Neural cell (in vitro differentiated cells): ENCODE measurements at regions not wholly inside any gene's neighbourhood (a gene's known extent, or its start where the extent isn't known, plus 50 kb on each side); places are given as distances from the start of the nearest gene placed in this dataset.

Experiments
- MXI1 ChIP-seq: fragments of 450-650 bp; conservative IDR thresholded peaks from 2 replicates; pipeline ENCODE4 v1.6.1; 2014; ENCODE audit warnings: antibody characterized with exemption, mild to moderate bottlenecking; ENCODE audit not compliant: poor library complexity, severe bottlenecking
- POLR2AphosphoS5 ChIP-seq: IDR thresholded peaks from 2 replicates; pipeline ENCODE4 v1.6.1; 2012
- RAD21 ChIP-seq: fragments of 450-650 bp; conservative IDR thresholded peaks from 2 replicates; pipeline ENCODE4 v1.6.1; 2014; ENCODE audit warnings: antibody characterized with exemption, mild to moderate bottlenecking, moderate library complexity
- TF ChIP-seq, protein P1 (sequence below): fragments of 450-650 bp; IDR thresholded peaks from 2 replicates; pipeline ENCODE4 v1.5.1; 2014; ENCODE audit warnings: antibody characterized with exemption, mild to moderate bottlenecking, moderate library complexity; ENCODE audit not compliant: poor library complexity, severe bottlenecking

DNA sequence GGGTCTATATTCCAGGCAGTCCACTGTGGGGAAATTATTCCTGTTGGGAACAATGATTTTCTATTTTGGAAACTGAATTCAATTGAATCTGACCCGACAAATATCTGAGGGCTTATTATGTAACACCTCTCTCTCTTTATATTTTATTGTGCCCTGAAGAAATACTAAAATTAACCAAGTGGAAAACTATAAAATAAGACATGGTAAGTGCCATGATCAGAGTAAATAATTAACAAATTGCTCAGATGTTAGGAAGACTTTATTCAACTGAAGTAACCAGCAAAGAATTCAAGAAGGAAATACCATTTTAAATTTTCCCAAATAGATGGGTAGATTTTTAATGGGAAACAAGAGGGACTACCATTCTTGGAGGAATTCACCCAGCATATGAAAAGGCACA is 632.9 kb downstream of the MAFB start:
- no peak for TF ChIP-seq POLR2AphosphoS5
- TF ChIP-seq, protein P1, sequence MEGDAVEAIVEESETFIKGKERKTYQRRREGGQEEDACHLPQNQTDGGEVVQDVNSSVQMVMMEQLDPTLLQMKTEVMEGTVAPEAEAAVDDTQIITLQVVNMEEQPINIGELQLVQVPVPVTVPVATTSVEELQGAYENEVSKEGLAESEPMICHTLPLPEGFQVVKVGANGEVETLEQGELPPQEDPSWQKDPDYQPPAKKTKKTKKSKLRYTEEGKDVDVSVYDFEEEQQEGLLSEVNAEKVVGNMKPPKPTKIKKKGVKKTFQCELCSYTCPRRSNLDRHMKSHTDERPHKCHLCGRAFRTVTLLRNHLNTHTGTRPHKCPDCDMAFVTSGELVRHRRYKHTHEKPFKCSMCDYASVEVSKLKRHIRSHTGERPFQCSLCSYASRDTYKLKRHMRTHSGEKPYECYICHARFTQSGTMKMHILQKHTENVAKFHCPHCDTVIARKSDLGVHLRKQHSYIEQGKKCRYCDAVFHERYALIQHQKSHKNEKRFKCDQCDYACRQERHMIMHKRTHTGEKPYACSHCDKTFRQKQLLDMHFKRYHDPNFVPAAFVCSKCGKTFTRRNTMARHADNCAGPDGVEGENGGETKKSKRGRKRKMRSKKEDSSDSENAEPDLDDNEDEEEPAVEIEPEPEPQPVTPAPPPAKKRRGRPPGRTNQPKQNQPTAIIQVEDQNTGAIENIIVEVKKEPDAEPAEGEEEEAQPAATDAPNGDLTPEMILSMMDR = no peak
- no peak for TF ChIP-seq MXI1
- TF ChIP-seq RAD21 = no peak
